HepG2 (cell line): ENCODE measurements at regions not wholly inside any gene's neighbourhood (a gene's known extent, or its start where the extent isn't known, plus 50 kb on each side); places are given as distances from the start of the nearest gene placed in this dataset.
"Not testable (repeated sequence)": the region's sequence is repeated elsewhere in the genome, so short reads cannot be mapped to it uniquely, and the experiment has no call there.

ENCODE experiments used
- ATAC-seq: fragments of 200-7000 bp; cut with Tn5 transposase; 3 replicates; pipeline ENCODE4 v1.9.1; 2020; ENCODE audit warnings: mild to moderate bottlenecking, moderate library complexity
- BruUV-seq: library from RNA; stranded (reverse); fragments of 400-500 nt; replicated peaks from 2 replicates; lab custom pipeline; 2021; lab: Mats Ljungman, UMichigan
- CTCF ChIA-PET: fragments of 300-600 bp; formaldehyde crosslinking; extraction: SDS; loops from one replicate; lab custom pipeline; 2021; ENCODE audit warnings: low total read pairs, inconsistent platforms, low intra/inter-chr PET ratio; lab: Yijun Ruan, JAX
- POLR2A ChIA-PET: fragments of 350-600 bp; sonication (Branson Sonifier 250); formaldehyde crosslinking; loops from one replicate; lab custom pipeline; 2020; ENCODE audit warnings: antibody characterized with exemption, inconsistent platforms; lab: Yijun Ruan, JAX
- DNase-seq: peaks from one replicate; pipeline ENCODE4 v3.0.0-alpha.2; 2015; ENCODE audit warnings: low spot score
- FAIRE-seq: peaks from 3 replicates; lab custom pipeline; 2011; peaks lifted over from hg19 to GRCh38; lab: Jason Lieb, UNC
- H2AFZ ChIP-seq: one replicate; pipeline ENCODE4 v1.6.1; 2011; ENCODE audit warnings: low read length, inconsistent platforms
- H3K27ac ChIP-seq: fragments of 300-600 bp; 3 replicates; pipeline ENCODE4 v1.8.0; 2011; ENCODE audit warnings: mixed run types, mild to moderate bottlenecking, mixed read lengths, low read length, inconsistent platforms; ENCODE audit not compliant: insufficient read depth; ENCODE audit errors: extremely low read length
- H3K27me3 ChIP-seq, 2 experiments: fragments of 200-600 bp in 1 of 2; 2 replicates in 1 of 2; 3 replicates in 1 of 2; pipeline versions ENCODE4 v1.6.0 to v1.8.0; 2011; ENCODE audit warnings: low read length in 2 of 2, mild to moderate bottlenecking in 2 of 2, moderate library complexity in 2 of 2, inconsistent platforms in 1 of 2; ENCODE audit not compliant: insufficient read depth in 2 of 2, control insufficient read depth in 1 of 2
- H3K36me3 ChIP-seq, 2 experiments: fragments of 200-600 bp in 1 of 2; replicated peaks in 1 of 2; 2 replicates in 1 of 2; 3 replicates in 1 of 2; pipeline versions ENCODE4 v1.5.1 to v1.8.0; 2011; ENCODE audit warnings: low read length in 2 of 2, inconsistent platforms in 1 of 2; ENCODE audit not compliant: insufficient read depth in 2 of 2, control insufficient read depth in 1 of 2
- H3K4me1 ChIP-seq: 2 replicates; pipeline ENCODE4 v1.5.1; 2012; ENCODE audit warnings: low read length, inconsistent platforms; ENCODE audit not compliant: insufficient read depth
- H3K4me2 ChIP-seq: 2 replicates; pipeline ENCODE4 v1.6.0; 2011; ENCODE audit warnings: low read depth, low read length, inconsistent platforms
- H3K4me3 ChIP-seq, 3 experiments: fragments of 200-600 bp in 1 of 3; sonication (generic), shearing (Covaris generic) in 1 of 3; replicated peaks in 1 of 3; 2 replicates each; pipeline ENCODE4 v1.5.1; 2011 to 2016; ENCODE audit warnings: low read length in 3 of 3, inconsistent platforms in 2 of 3, low read depth in 2 of 3, mild to moderate bottlenecking in 2 of 3, control low read depth in 1 of 3, mixed read lengths in 1 of 3; ENCODE audit not compliant: insufficient read depth in 1 of 3
- H3K79me2 ChIP-seq: one replicate; pipeline ENCODE4 v1.6.1; 2011; ENCODE audit warnings: low read length, inconsistent platforms; ENCODE audit not compliant: insufficient read depth
- H3K9ac ChIP-seq: 2 replicates; pipeline ENCODE4 v1.6.0; 2011; ENCODE audit warnings: mild to moderate bottlenecking, low read depth, low read length, inconsistent platforms; ENCODE audit not compliant: insufficient read depth
- H3K9me3 ChIP-seq: 2 replicates; pipeline ENCODE4 v1.5.1; 2012; ENCODE audit warnings: mild to moderate bottlenecking, low read length
- H4K20me1 ChIP-seq: 2 replicates; pipeline ENCODE4 v1.6.0; 2011; ENCODE audit warnings: inconsistent platforms, mild to moderate bottlenecking, low read length, moderate library complexity; ENCODE audit not compliant: insufficient read depth
- FOXA3 ChIP-seq: IDR thresholded peaks from 2 replicates; pipeline ENCODE4 v1.6.1; 2016; ENCODE audit warnings: missing genetic modification reagents, missing compliant biosample characterization
- GABPB1 ChIP-seq: IDR thresholded peaks from 2 replicates; pipeline ENCODE4 v1.6.1; 2016; ENCODE audit warnings: mild to moderate bottlenecking, missing genetic modification reagents, moderate library complexity, missing compliant biosample characterization
- KAT7 ChIP-seq: IDR thresholded peaks from 2 replicates; pipeline ENCODE4 v1.6.1; 2018; ENCODE audit warnings: borderline replicate concordance, missing compliant biosample characterization
- NR1H2 ChIP-seq: sonication (generic); formaldehyde crosslinking; IDR thresholded peaks from 2 replicates; pipeline ENCODE4 v1.8.1; 2022; ENCODE audit warnings: low read depth, missing genetic modification reagents, borderline replicate concordance
- ZFP82 ChIP-seq: sonication (generic); formaldehyde crosslinking; IDR thresholded peaks from 2 replicates; pipeline ENCODE4 v1.5.1; 2020; ENCODE audit warnings: mild to moderate bottlenecking, missing genetic modification reagents, borderline replicate concordance
- ZNF160 ChIP-seq: sonication (generic); formaldehyde crosslinking; IDR thresholded peaks from 2 replicates; pipeline ENCODE4 v1.8.0; 2022; ENCODE audit warnings: mild to moderate bottlenecking, inconsistent platforms, missing genetic modification reagents
- WGBS: methylation state at CpG from one replicate; pipeline ENCODE4 v1.1.6; 2017; ENCODE audit warnings: low lambda C conversion rate; 5-methylcytosine and 5-hydroxymethylcytosine counted together
- in situ Hi-C: cut with HindIII; loops from 2 replicates; pipeline ENCODE4 v1.10.0; 2017; ENCODE audit warnings: low pct_unique_long_range_greater_than_20kb; ENCODE audit not compliant: extremely low pct_ligation_motif_present
- intact Hi-C: fragments of 100-400 bp; cut with micrococcal nuclease; formaldehyde crosslinking; loops from one replicate; pipeline ENCODE4 v1.10.0; 2022; ENCODE audit not compliant: unreplicated experiment
- TF ChIP-seq, protein P1 (sequence below): sonication (generic); formaldehyde crosslinking; IDR thresholded peaks from 2 replicates; pipeline ENCODE4 v1.4.0; 2020; ENCODE audit warnings: missing genetic modification reagents, borderline replicate concordance
- TF ChIP-seq, protein P2 (sequence below): sonication (generic); formaldehyde crosslinking; IDR thresholded peaks from 2 replicates; pipeline ENCODE4 v1.4.0; 2020; ENCODE audit warnings: missing genetic modification reagents, borderline replicate concordance
- TF ChIP-seq, protein P3 (sequence below): sonication (generic); formaldehyde crosslinking; IDR thresholded peaks from 2 replicates; pipeline ENCODE4 v1.9.0; 2021; ENCODE audit warnings: missing genetic modification reagents, mild to moderate bottlenecking, borderline replicate concordance
- TF ChIP-seq, protein P4 (sequence below): sonication (generic); formaldehyde crosslinking; IDR thresholded peaks from 2 replicates; pipeline ENCODE4 v1.8.1; 2023; ENCODE audit warnings: mild to moderate bottlenecking, missing genetic modification reagents, borderline replicate concordance

DNA sequence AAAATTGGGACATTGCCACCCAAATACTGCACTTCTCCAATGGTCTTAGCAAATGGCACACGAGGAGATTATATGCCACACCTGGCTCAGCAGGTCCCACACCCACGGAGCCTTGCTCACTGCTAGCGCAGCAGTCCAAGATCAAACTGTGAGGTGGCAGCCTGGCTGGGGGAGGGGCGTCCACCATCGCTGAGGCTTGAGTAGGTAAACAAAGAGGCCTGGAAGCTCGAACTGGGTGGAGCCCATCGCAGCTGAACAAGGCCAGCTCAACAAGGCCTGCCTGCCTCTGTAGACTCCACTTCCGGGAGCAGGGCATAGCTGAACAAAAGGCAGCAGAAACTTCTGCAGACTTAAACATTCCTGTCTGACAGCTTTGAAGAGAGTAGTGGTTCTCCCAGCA lies 222.4 kb upstream of the PCDH9 start:
- peak; percentile 44; the same call in 2 of the 3 replicates for ATAC-seq
- H3K9me3 ChIP-seq, H3K36me3 ChIP-seq, H2AFZ ChIP-seq, POLR2A ChIA-PET, H3K27me3 ChIP-seq, H3K79me2 ChIP-seq, in situ Hi-C loops: not testable (repeated sequence)
- peak; percentile 7 for DNase-seq
- TF ChIP-seq, protein P1, sequence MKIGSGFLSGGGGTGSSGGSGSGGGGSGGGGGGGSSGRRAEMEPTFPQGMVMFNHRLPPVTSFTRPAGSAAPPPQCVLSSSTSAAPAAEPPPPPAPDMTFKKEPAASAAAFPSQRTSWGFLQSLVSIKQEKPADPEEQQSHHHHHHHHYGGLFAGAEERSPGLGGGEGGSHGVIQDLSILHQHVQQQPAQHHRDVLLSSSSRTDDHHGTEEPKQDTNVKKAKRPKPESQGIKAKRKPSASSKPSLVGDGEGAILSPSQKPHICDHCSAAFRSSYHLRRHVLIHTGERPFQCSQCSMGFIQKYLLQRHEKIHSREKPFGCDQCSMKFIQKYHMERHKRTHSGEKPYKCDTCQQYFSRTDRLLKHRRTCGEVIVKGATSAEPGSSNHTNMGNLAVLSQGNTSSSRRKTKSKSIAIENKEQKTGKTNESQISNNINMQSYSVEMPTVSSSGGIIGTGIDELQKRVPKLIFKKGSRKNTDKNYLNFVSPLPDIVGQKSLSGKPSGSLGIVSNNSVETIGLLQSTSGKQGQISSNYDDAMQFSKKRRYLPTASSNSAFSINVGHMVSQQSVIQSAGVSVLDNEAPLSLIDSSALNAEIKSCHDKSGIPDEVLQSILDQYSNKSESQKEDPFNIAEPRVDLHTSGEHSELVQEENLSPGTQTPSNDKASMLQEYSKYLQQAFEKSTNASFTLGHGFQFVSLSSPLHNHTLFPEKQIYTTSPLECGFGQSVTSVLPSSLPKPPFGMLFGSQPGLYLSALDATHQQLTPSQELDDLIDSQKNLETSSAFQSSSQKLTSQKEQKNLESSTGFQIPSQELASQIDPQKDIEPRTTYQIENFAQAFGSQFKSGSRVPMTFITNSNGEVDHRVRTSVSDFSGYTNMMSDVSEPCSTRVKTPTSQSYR (CRISPR knock-in tag): peak; percentile 56; the same call in 1 of the 2 replicates
- TF ChIP-seq GABPB1: peak; percentile 36; the same call in 1 of the 2 replicates
- TF ChIP-seq, all 625 proteins: peak for 2; not testable (repeated sequence) for 623
- intact Hi-C loops, CTCF ChIA-PET, H3K4me1 ChIP-seq, BruUV-seq, H4K20me1 ChIP-seq, H3K4me3 ChIP-seq, FAIRE-seq, H3K9ac ChIP-seq, H3K27ac ChIP-seq: not testable (repeated sequence)
- WGBS: 7% methylated on average over 3 of the region's 8 CpGs
- peak overlapping the region; percentile 47 for H3K4me2 ChIP-seq

- no peaks in the 10 kb centered on the region for H3K79me2 ChIP-seq
- ATAC-seq (no peak), DNase-seq (no peak), FAIRE-seq (no peak)
- in situ Hi-C loops: no loop called here
- H3K9ac ChIP-seq: no peak overlapping the region
- intact Hi-C loops: no loop called here
- H3K4me2 ChIP-seq: no peak overlapping the region
- no peaks in the 10 kb centered on the region for H3K9me3 ChIP-seq
- H3K27ac ChIP-seq: no peak overlapping the region
- no peak overlapping the region for H3K4me3 ChIP-seq
- ChIA-PET POLR2A (no interaction called here), CTCF (no interaction called here)
- WGBS: 8% methylated on average over 4 of the region's 5 CpGs
- no TSS peak for BruUV-seq
- H4K20me1 ChIP-seq: no peaks in the 10 kb centered on the region
- no peaks in the 10 kb centered on the region for H3K4me1 ChIP-seq
- H2AFZ ChIP-seq: no peak overlapping the region
- H3K36me3 ChIP-seq: no peaks in the 10 kb centered on the region
- H3K27me3 ChIP-seq: no peaks in the 10 kb centered on the region; a peak in 1 of 5 replicates
- TF ChIP-seq, protein P2, sequence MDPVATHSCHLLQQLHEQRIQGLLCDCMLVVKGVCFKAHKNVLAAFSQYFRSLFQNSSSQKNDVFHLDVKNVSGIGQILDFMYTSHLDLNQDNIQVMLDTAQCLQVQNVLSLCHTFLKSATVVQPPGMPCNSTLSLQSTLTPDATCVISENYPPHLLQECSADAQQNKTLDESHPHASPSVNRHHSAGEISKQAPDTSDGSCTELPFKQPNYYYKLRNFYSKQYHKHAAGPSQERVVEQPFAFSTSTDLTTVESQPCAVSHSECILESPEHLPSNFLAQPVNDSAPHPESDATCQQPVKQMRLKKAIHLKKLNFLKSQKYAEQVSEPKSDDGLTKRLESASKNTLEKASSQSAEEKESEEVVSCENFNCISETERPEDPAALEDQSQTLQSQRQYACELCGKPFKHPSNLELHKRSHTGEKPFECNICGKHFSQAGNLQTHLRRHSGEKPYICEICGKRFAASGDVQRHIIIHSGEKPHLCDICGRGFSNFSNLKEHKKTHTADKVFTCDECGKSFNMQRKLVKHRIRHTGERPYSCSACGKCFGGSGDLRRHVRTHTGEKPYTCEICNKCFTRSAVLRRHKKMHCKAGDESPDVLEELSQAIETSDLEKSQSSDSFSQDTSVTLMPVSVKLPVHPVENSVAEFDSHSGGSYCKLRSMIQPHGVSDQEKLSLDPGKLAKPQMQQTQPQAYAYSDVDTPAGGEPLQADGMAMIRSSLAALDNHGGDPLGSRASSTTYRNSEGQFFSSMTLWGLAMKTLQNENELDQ: no peak
- TF ChIP-seq NR1H2 (CRISPR knock-in tag): no peak
- TF ChIP-seq ZNF160 (CRISPR knock-in tag): no peak
- TF ChIP-seq KAT7 (CRISPR knock-in tag): no peak
- TF ChIP-seq FOXA3 (CRISPR knock-in tag): no peak
- TF ChIP-seq, protein P3, sequence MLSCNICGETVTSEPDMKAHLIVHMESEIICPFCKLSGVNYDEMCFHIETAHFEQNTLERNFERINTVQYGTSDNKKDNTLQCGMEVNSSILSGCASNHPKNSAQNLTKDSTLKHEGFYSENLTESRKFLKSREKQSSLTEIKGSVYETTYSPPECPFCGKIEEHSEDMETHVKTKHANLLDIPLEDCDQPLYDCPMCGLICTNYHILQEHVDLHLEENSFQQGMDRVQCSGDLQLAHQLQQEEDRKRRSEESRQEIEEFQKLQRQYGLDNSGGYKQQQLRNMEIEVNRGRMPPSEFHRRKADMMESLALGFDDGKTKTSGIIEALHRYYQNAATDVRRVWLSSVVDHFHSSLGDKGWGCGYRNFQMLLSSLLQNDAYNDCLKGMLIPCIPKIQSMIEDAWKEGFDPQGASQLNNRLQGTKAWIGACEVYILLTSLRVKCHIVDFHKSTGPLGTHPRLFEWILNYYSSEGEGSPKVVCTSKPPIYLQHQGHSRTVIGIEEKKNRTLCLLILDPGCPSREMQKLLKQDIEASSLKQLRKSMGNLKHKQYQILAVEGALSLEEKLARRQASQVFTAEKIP (CRISPR knock-in tag): no peak
- TF ChIP-seq ZFP82 (CRISPR knock-in tag): no peak
- TF ChIP-seq, protein P4, sequence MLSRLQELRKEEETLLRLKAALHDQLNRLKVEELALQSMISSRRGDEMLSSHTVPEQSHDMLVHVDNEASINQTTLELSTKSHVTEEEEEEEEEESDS (CRISPR knock-in tag): no peak
Observed at GRCh38 chr13:67445436-67445835, 215.3 kb upstream of the PCDH9 start.
